Liver (tissue), 3 donors: ENCODE measurements at regions not wholly inside any gene's neighbourhood (a gene's known extent, or its start where the extent isn't known, plus 50 kb on each side); places are given as distances from the start of the nearest gene placed in this dataset.

Experiments used
- CTCF ChIP-seq: fragments of 150-350 bp; IDR thresholded peaks from 2 replicates; pipeline ENCODE4 v1.5.1; 2017; ENCODE audit warnings: improper control_type of control experiment, low read depth, low read length; ENCODE audit not compliant: missing input control
- MAX ChIP-seq: IDR thresholded peaks from 2 replicates; pipeline ENCODE4 v1.6.1; 2016; ENCODE audit warnings: antibody characterized with exemption
- REST ChIP-seq: IDR thresholded peaks from 2 replicates; pipeline ENCODE4 v1.6.1; 2016; ENCODE audit warnings: antibody characterized with exemption, mild to moderate bottlenecking
- TAF1 ChIP-seq: conservative IDR thresholded peaks from 2 replicates; pipeline ENCODE4 v1.6.1; 2016; ENCODE audit warnings: antibody characterized with exemption, mild to moderate bottlenecking
- donor health status: healthy.
- donor health status: healthy.

- TF ChIP-seq REST = no peak
- TF ChIP-seq CTCF = no peak
- TF ChIP-seq TAF1 = no peak
- TF ChIP-seq MAX = no peak
Measured at GRCh38 chr13:44015811-44016210, 136.1 kb downstream of the LACC1 start.
